ENCODE measurements at regions not wholly inside any gene's neighbourhood (a gene's known extent, or its start where the extent isn't known, plus 50 kb on each side); places are given as distances from the start of the nearest gene placed in this dataset.

GRCh38 chr12:68446384-68446783 is 114.2 kb upstream of the MDM1 start:
- TF ChIP-seq RARB (CRISPR knock-in tag; IDR thresholded peaks at IDR 0.05) (no peak), TOX (CRISPR knock-in tag; IDR thresholded peaks at IDR 0.05; ENCODE audit: borderline replicate concordance) (no peak), TCF4 (CRISPR knock-in tag; IDR thresholded peaks at IDR 0.05; ENCODE audit: borderline replicate concordance) (no peak), PATZ1 (CRISPR knock-in tag; IDR thresholded peaks at IDR 0.05; ENCODE audit: borderline replicate concordance) (no peak), ZNF8 (CRISPR knock-in tag; IDR thresholded peaks at IDR 0.05) (no peak), CSDC2 (CRISPR knock-in tag; IDR thresholded peaks at IDR 0.05) (no peak), SNAI2 (CRISPR knock-in tag; IDR thresholded peaks at IDR 0.05) (no peak), GLIS3 (CRISPR knock-in tag; IDR thresholded peaks at IDR 0.05) (no peak), ZFP30 (CRISPR knock-in tag; IDR thresholded peaks at IDR 0.05) (no peak), ZFP3 (CRISPR knock-in tag; IDR thresholded peaks at IDR 0.05) (no peak), ZNF565 (CRISPR knock-in tag; conservative IDR thresholded peaks at IDR 0.05; ENCODE audit: low read depth) (no peak), ZNF70 (CRISPR knock-in tag; IDR thresholded peaks at IDR 0.05) (no peak), CSRNP3 (CRISPR knock-in tag; IDR thresholded peaks at IDR 0.05) (no peak), OSR1 (CRISPR knock-in tag; IDR thresholded peaks at IDR 0.05) (no peak)
